ENCODE measurements at regions not wholly inside any gene's neighbourhood (a gene's known extent, or its start where the extent isn't known, plus 50 kb on each side); places are given as distances from the start of the nearest gene placed in this dataset.

DNA sequence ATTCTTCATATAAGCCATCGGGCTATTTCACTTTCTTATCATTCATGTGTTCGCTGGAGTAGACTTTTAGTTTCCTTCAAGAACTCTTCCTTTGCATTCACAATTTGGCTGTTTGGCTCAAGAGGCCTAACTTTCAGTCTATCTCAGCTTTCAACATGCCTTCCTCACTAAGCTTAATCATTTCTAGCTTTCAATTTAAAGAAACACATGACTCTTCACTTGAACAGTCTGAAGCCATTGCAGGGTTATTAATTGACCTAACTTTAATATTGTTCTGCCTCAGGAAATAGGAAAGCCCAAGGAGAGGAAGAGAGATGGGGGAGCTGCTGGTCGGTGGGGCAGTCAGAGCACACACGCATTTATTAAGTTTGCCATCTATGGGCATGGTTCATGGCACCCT lies 158.1 kb downstream of the SUCLA2 start:
- whole genome bisulfite sequencing (ENCODE audit: extremely low coverage, insufficient read length, low lambda C conversion rate) = no CpG with 5 or more reads among the region's 4 CpGs
- Histone ChIP-seq H3K4me2 (ENCODE audit: insufficient read depth, insufficient read length, low read length) (no peak overlapping the region), H3K4ac (ENCODE audit: low read depth, low read length) (no peak overlapping the region), H3K79me1 (ENCODE audit: insufficient read depth, low read depth, low read length, poor library complexity, severe bottlenecking) (no peaks in the 10 kb centered on the region), H3K4me1 (ENCODE audit: insufficient read depth, low read length) (peaks cover 5% of the 10 kb centered on the region), H4K91ac (ENCODE audit: insufficient read length, low read depth, low read length) (no peak overlapping the region), H4K20me1 (ENCODE audit: control insufficient read depth, insufficient read depth, insufficient read length) (no peaks in the 10 kb centered on the region), H3K14ac (ENCODE audit: insufficient read depth, low read length) (no peak overlapping the region), H4K5ac (ENCODE audit: insufficient read length, low read depth, low read length) (no peak overlapping the region), H3K18ac (ENCODE audit: insufficient read length, low read depth, low read length) (no peak overlapping the region), H3K23ac (ENCODE audit: insufficient read length, low read depth, low read length) (no peak overlapping the region), H2BK20ac (ENCODE audit: low read depth, low read length, poor library complexity, severe bottlenecking) (no peak overlapping the region), H3K9ac (ENCODE audit: extremely low read depth, insufficient read length, low read length) (no peak overlapping the region), H2AFZ (ENCODE audit: low read length) (no peak overlapping the region), H2BK120ac (ENCODE audit: low read depth, low read length, poor library complexity, severe bottlenecking) (no peak overlapping the region), H3T11ph (ENCODE audit: low read length) (no peak overlapping the region), H2AK5ac (ENCODE audit: insufficient read length, low read length) (no peak overlapping the region), H3K79me2 (ENCODE audit: insufficient read depth, low read length) (no peaks in the 10 kb centered on the region), H2BK5ac (ENCODE audit: insufficient read length, low read length) (no peak overlapping the region), H2BK15ac (ENCODE audit: low read depth, low read length) (no peak overlapping the region), H3K27me3 (ENCODE audit: insufficient read depth, low read length) (no peaks in the 10 kb centered on the region), H3K9me3 (ENCODE audit: control insufficient read depth, low read depth, low read length) (no peaks in the 10 kb centered on the region), H3K27ac (ENCODE audit: insufficient read length, low read depth, low read length) (no peak overlapping the region), H3K23me2 (ENCODE audit: insufficient read length, low read depth, low read length, poor library complexity, severe bottlenecking) (no peaks in the 10 kb centered on the region), H4K8ac (replicated peaks; ENCODE audit: insufficient read length, low read depth, low read length) (no peak overlapping the region), H2BK12ac (ENCODE audit: insufficient read length, low read depth, low read length) (no peak overlapping the region), H3K56ac (ENCODE audit: insufficient read length, low read depth, low read length) (no peak overlapping the region)
- H3K4me3 Mint-ChIP-seq = no peak overlapping the region
- H3K4me1 Mint-ChIP-seq = peaks cover 6 to 7% of the 10 kb centered on the region in 2 experiments
- no peaks in the 10 kb centered on the region for H3K36me3 Mint-ChIP-seq (ENCODE audit: insufficient read depth in 1 of 3, low read depth in 3 of 3)
- H3K9me3 Mint-ChIP-seq = no peaks in the 10 kb centered on the region
- TF ChIP-seq, protein P1, sequence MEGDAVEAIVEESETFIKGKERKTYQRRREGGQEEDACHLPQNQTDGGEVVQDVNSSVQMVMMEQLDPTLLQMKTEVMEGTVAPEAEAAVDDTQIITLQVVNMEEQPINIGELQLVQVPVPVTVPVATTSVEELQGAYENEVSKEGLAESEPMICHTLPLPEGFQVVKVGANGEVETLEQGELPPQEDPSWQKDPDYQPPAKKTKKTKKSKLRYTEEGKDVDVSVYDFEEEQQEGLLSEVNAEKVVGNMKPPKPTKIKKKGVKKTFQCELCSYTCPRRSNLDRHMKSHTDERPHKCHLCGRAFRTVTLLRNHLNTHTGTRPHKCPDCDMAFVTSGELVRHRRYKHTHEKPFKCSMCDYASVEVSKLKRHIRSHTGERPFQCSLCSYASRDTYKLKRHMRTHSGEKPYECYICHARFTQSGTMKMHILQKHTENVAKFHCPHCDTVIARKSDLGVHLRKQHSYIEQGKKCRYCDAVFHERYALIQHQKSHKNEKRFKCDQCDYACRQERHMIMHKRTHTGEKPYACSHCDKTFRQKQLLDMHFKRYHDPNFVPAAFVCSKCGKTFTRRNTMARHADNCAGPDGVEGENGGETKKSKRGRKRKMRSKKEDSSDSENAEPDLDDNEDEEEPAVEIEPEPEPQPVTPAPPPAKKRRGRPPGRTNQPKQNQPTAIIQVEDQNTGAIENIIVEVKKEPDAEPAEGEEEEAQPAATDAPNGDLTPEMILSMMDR (conservative IDR thresholded peaks at IDR 0.05) = no peak
- DNase-seq = no peak
- no peak overlapping the region; a peak in 1 of 7 replicates for H3K27ac Mint-ChIP-seq
- peaks cover 1% of the 10 kb centered on the region for H3K27me3 Mint-ChIP-seq (ENCODE audit: low read depth)

Data from H9 (cell line).